RPMI8226 (cell line): ENCODE measurements at regions not wholly inside any gene's neighbourhood (a gene's known extent, or its start where the extent isn't known, plus 50 kb on each side); places are given as distances from the start of the nearest gene placed in this dataset.
A peak's percentile ranks its signal among the peaks of the same experiment; 100 is the strongest.

Experiments
- DNase-seq: peaks from one replicate; pipeline ENCODE4 v3.0.0-alpha.2; 2015

DNA sequence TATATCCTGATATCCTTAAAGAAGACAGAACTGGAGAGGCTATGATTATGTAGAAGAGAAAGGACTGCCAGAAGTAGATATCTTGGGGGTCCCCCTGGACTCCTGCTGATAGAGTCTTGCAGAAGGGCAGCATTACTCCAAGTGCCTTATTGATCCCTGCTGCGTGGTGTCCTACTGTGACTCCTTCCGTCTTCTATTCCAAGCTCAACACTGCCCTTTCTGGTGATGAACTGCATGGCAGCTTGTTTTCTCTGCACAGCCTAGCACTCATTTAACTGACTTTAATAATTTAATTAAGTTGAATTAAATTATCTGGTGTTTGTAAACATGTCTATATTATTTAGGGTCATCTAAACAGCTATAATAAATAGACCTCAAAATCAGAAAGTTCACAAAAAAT lies 194.1 kb upstream of the DSEL start:
- no peak for DNase-seq

DNA sequence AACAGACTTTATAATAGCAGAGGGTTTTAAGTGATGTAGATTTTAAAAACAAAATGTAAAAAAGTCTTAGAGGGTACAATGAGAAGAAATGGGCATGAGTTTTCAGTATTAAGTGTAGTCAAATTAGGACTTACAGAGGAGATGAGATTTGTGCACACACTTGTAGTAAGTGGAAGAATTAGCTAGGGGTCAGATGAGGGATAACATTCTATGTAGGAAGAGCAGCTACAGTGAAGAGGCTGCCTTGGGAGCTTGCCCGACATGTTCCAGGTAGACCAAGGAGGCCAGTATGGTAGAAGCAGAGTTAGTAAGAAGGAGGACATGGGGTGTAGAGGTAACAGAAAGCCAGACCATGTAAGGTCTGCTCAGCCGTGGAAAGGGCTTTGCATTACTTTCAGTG lies 189.2 kb upstream of the DSEL start:
- no peak for DNase-seq

DNA sequence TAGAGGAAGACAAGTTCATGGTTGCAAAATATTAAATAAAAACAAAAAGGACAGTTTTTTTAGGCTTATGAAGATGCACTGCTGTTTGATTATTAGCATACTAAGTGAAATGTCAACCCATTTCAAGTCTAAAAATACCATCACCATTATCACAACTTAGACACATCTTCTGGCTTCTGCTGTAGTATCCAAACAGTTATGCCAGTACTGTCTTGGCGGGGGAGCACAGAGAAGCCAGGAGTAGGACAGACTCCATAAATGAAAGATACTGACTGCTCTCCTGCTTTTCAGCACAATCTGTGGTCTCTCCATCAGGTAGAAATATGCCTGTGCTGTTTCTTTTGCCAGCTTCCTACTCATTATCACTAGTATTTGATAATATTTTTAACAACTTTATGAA lies 179.2 kb upstream of the DSEL start:
- no peak for DNase-seq

- no peak for DNase-seq
Observed at GRCh38 chr18:67694787-67695186, 178.3 kb upstream of the DSEL start.

GRCh38 chr18:67692811-67693210 lies 176.3 kb upstream of the DSEL start:
- no peak for DNase-seq

GRCh38 chr18:67682516-67682915 lies 166.0 kb upstream of the DSEL start:
- DNase-seq: no peak

DNA sequence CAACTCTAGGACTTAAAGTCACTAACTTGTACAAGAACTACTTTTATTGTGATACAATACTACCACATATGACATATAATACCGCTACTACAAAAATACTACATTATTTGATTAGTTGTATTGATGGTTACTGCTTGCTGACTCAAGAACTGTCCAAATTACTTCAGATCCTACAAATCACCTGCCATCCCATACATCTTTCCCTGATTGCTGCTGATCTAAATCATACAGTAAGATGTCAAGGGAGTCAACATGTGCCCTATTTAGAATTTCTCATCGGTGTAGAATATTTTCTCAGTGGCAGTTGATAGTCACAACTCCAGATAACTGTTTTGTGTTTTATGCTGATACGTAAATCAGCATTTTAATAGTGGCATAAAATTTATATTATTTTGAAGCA lies 161.0 kb upstream of the DSEL start:
- no peak for DNase-seq

DNA sequence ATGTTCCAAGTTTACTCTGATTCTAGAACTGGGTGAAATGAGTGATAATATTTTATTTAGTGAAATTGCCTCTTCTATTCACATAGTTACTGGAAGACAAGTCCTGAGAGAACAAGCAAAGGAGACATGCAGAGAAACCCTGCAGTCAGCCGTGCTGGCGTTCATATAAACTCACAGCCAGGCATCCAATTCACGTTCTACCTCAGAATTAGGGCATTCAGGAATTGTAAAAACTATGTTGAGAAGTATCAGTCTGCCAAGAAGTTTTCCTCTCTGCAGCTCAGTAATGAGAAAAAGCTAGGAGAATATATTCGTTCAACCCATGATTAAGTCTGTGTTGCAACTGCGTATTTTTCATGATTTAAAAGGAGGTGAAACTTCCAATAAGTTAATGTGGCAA lies 156.2 kb upstream of the DSEL start:
- DNase-seq: no peak

DNA sequence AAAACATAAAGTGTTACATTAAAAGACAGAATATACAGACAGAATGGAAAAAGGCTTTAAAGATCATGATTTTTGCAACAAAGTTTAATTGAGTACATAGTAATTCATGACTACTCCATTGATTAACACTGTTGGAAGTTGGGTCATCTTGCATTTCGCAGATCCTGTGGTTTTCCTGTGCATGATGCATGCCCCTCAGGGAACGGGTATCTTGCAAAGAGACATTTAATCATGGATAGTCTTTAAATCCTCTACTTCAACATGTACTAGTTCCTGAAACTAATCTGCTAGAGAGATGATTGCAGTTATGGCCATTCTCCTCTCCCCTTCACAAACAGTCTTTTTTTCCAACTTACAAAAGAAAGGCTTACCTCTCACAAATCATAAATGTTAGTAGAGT lies 155.6 kb upstream of the DSEL start:
- no peak for DNase-seq

DNA sequence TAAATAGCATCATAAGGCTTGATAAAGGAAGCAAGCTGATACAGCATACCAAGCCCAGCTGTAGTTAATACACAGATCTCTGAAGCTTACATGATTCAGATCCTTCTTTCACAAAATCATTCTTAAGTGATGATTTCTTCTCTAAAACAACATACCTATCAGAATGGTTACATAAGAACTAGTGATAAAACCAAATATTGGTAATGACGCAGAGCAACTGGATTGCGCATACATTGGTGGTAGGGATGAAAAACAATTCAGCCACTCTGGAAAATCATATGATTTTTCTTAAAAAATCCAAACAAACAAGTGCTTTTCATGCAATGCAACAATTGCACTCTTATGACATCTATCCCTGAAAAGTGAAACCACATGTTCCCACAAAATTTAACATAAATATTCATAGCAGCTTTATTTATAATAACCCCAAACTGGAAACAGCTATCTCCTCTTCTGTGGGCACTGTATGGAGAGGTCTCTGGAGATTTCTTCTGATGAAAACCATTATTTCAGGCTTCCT lies 153.6 kb upstream of the DSEL start:
- no peak for DNase-seq

DNA sequence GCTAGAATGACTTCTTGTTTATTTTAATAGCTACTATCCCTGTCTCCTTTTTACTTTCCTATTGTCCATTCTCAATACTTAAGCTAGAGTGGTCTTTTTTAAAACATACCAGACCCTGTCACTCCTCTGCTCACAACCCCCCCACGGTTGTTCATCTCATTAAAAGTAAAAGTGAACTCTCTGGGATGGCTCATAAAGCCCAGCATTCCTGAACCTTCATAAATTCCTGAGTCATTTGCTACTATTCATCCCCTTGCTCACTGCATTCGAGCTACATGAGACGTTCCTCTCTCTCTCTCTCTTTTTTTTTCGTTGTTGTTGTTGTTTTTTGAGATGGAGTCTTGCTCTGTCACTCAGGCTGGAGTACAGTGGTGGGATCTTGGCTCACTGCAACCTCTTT lies 148.7 kb upstream of the DSEL start:
- no peak for DNase-seq

DNA sequence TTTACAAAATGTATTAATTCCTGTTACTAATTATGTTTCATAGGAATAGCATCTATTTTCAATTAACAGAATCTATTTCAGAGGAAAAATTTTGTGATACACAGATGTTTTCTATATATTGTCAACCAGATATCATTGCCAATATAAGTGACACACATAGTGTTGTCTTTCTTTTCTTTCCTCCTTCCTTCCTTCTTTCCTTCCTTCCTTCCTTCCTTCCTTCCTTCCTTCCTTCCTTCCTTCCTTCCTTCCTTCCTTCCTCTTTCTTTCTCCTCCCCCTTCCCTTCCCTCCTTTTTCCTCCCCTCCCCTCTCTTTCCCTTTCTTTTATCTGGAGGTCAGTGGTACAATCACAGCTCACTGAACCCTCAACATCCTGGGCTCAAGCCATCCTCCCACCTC lies 146.5 kb upstream of the DSEL start:
- no peak for DNase-seq

- DNase-seq: no peak
Observed at GRCh38 chr18:67661555-67661954, 145.0 kb upstream of the DSEL start.

GRCh38 chr18:67654101-67654500 lies 137.6 kb upstream of the DSEL start:
- no peak for DNase-seq

- no peak for DNase-seq
Observed at GRCh38 chr18:67652288-67652687, 135.8 kb upstream of the DSEL start.

GRCh38 chr18:67651438-67651837 lies 134.9 kb upstream of the DSEL start:
- no peak for DNase-seq

DNA sequence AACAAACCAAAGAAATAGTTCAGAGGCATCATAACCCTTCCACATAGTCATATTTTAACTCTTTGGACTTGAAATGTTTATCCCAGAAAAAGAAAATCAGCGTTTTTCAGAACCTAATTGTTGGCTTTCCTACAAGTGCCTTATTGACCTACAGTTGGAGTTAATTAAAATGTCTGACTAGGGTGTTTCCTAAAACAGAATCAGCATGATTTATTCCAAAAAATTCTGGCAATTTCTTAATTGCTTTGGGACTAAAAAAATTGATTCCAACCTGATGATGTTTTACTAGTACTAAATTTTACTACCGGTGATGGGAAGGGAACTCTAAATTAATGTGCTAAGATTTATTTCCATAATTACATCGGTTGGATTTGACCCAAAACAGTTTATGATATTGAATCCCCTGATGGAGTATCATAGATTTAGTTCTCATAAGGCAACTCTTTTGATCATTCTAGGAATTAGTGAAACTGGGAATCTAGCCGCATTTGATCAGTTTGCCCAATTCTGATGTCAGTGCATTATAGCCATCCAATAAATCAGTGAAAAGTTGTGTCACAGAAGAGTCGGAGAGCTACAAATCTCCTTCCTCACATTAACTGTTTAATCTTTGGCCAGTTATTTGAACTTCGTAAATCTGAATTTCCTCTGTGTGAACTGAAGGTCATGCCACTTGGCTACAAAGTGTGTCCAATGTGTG lies 134.3 kb upstream of the DSEL start:
- no peak for DNase-seq

GRCh38 chr18:67646890-67647289 lies 130.4 kb upstream of the DSEL start:
- no peak for DNase-seq

GRCh38 chr18:67644226-67644625 lies 127.7 kb upstream of the DSEL start:
- no peak for DNase-seq

DNA sequence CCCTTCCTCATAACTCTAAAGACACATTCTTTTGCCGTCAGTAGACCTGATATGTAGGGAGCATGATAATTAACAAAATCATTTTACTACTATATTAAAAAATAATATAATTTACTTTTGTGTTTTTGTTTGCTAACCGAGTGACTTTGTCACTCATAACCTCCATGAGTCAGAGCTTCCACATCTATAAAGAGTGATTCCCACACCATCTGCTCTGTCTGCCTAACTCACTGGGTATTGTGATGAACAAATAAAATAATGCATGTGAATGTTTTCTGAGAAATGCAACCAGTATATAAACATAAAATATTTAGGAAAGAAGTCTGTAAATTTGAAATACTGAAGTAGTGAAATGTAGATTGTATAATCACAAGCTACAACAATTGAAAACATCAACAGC lies 123.4 kb upstream of the DSEL start:
- DNase-seq: no peak

DNA sequence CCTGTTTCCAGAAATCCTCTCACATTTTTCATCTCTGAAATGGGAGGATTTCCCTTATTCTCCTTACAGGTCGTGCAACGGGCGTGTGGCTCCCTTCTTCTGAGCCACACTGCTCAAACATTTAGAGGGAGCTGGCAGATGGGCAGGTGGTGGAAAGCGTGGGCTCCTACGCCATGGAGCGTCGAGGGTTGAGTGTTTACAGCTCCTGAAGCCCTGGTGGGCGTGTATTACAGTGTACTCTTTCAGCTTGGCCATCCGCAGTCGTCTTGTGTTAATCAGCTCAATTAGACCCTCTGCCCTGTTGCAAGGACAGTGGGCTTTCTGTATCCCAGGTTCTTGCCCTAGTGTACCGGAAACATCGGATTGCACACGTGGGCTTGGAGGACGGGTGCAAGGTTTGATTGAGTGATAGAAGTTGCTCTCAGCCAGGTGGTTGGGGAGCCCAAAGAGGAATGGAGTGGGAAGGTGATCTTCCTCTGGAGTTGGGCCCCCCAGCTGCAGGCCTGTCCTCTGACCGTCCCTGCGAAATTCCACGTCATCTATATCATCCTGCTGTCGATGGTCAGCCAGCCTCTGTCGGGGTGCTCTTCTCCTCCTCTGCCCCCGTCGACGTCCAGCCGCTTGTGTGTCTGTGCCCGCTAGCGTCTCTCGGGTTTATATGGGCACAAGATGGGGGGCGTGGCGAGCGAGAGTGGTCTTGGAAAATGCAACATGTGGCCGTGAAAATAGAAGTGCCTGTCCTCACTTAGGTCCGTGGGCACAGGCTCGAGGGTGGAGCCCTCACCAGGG lies 120.3 kb upstream of the DSEL start:
- no peak for DNase-seq

DNA sequence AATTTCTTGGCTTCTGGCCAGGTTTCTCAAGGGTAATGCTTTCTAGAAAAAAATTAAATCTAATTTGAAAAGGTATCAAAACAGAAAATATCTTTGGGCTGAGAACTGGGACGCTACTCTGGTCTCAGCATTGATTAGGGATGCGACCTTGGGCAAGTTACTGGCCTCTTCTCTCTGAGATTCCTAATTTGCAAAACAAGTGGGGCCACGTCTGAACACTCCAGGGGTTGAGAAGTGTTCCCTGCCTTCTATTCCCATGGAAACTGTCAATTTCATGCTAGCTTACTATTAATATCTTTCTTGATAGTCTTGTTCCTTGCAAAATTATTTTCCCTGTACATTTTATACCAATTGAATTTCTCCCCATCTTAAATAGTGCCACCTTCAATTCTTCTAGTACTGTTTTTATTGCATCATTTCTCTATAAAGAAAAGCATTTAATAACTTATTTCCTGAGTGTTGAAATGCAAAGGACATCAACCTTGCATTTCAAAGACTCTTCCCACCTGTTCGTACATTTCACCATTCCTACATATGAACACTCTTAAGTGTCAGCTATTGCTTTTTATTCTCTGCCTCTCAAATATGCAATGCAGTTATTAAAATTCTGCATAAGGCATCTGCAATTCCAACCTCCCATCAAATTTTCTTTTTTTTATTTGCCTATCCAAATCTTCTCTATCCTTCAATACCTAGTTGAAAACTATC lies 118.3 kb upstream of the DSEL start:
- peak; percentile 9 for DNase-seq

- peak; percentile 5 for DNase-seq
Observed at GRCh38 chr18:67633939-67634338, 117.4 kb upstream of the DSEL start.

- no peak for DNase-seq
Observed at GRCh38 chr18:67621906-67622305, 105.4 kb upstream of the DSEL start.
